ENCODE measurements at regions not wholly inside any gene's neighbourhood (a gene's known extent, or its start where the extent isn't known, plus 50 kb on each side); places are given as distances from the start of the nearest gene placed in this dataset.

DNA sequence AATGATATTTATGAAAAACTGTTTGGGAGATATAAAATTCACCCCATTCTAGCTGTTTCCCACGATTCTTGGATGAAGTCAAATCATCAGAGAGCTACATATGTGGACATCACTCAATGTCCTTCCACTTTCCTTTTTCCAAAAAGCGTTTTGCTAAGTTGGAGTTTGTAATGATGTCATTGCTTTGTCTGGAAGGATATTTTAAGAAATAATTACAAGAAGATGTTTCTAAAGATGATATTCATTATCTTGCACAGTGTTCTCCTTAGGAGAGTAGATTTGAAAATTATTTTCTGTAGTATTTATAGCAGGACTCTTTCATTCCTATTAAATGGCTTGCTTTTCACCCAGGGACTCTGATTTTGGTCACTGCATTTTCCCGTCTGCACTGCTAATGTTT is 851.2 kb downstream of the EFNB2 start:
- TF ChIP-seq, protein P1, sequence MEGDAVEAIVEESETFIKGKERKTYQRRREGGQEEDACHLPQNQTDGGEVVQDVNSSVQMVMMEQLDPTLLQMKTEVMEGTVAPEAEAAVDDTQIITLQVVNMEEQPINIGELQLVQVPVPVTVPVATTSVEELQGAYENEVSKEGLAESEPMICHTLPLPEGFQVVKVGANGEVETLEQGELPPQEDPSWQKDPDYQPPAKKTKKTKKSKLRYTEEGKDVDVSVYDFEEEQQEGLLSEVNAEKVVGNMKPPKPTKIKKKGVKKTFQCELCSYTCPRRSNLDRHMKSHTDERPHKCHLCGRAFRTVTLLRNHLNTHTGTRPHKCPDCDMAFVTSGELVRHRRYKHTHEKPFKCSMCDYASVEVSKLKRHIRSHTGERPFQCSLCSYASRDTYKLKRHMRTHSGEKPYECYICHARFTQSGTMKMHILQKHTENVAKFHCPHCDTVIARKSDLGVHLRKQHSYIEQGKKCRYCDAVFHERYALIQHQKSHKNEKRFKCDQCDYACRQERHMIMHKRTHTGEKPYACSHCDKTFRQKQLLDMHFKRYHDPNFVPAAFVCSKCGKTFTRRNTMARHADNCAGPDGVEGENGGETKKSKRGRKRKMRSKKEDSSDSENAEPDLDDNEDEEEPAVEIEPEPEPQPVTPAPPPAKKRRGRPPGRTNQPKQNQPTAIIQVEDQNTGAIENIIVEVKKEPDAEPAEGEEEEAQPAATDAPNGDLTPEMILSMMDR (conservative IDR thresholded peaks at IDR 0.05; ENCODE audit: low read depth in 2 of 2): no peak
- TF ChIP-seq, protein P2, sequence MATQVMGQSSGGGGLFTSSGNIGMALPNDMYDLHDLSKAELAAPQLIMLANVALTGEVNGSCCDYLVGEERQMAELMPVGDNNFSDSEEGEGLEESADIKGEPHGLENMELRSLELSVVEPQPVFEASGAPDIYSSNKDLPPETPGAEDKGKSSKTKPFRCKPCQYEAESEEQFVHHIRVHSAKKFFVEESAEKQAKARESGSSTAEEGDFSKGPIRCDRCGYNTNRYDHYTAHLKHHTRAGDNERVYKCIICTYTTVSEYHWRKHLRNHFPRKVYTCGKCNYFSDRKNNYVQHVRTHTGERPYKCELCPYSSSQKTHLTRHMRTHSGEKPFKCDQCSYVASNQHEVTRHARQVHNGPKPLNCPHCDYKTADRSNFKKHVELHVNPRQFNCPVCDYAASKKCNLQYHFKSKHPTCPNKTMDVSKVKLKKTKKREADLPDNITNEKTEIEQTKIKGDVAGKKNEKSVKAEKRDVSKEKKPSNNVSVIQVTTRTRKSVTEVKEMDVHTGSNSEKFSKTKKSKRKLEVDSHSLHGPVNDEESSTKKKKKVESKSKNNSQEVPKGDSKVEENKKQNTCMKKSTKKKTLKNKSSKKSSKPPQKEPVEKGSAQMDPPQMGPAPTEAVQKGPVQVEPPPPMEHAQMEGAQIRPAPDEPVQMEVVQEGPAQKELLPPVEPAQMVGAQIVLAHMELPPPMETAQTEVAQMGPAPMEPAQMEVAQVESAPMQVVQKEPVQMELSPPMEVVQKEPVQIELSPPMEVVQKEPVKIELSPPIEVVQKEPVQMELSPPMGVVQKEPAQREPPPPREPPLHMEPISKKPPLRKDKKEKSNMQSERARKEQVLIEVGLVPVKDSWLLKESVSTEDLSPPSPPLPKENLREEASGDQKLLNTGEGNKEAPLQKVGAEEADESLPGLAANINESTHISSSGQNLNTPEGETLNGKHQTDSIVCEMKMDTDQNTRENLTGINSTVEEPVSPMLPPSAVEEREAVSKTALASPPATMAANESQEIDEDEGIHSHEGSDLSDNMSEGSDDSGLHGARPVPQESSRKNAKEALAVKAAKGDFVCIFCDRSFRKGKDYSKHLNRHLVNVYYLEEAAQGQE (IDR thresholded peaks at IDR 0.05; ENCODE audit: unreplicated experiment): no peak
- TF ChIP-seq POLR2AphosphoS5 (IDR thresholded peaks at IDR 0.05; ENCODE audit: low read depth): no peak
- TF ChIP-seq EZH2 (IDR thresholded peaks at IDR 0.05; ENCODE audit: low read depth, unreplicated experiment): no peak
- no peak for TF ChIP-seq EZH2phosphoT487 (IDR thresholded peaks at IDR 0.05; ENCODE audit: unreplicated experiment)
- TF ChIP-seq JUNB (IDR thresholded peaks at IDR 0.05; ENCODE audit: unreplicated experiment): no peak
- TF ChIP-seq CREB1 (CRISPR knock-in tag; IDR thresholded peaks at IDR 0.05; ENCODE audit: low read depth): no peak
- no peak for TF ChIP-seq STAT1 (IDR thresholded peaks at IDR 0.05; ENCODE audit: unreplicated experiment)
- TF ChIP-seq, protein P3, sequence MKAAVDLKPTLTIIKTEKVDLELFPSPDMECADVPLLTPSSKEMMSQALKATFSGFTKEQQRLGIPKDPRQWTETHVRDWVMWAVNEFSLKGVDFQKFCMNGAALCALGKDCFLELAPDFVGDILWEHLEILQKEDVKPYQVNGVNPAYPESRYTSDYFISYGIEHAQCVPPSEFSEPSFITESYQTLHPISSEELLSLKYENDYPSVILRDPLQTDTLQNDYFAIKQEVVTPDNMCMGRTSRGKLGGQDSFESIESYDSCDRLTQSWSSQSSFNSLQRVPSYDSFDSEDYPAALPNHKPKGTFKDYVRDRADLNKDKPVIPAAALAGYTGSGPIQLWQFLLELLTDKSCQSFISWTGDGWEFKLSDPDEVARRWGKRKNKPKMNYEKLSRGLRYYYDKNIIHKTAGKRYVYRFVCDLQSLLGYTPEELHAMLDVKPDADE (IDR thresholded peaks at IDR 0.05): no peak

Data from GM23338 (cell line).